Colonic mucosa (tissue), 4 donors: ENCODE measurements at regions not wholly inside any gene's neighbourhood (a gene's known extent, or its start where the extent isn't known, plus 50 kb on each side); places are given as distances from the start of the nearest gene placed in this dataset.
"Not testable (repeated sequence)": the region's sequence is repeated elsewhere in the genome, so short reads cannot be mapped to it uniquely, and the experiment has no call there.

ENCODE experiments used
- DNase-seq: peaks from one replicate; pipeline ENCODE4 v3.0.0-alpha.2; 2020
- H3K27ac ChIP-seq: fragments of 200-600 bp; one replicate; pipeline ENCODE4 v1.8.0; 2021
- H3K27me3 ChIP-seq: fragments of 200-600 bp; one replicate; pipeline ENCODE4 v1.8.0; 2021
- H3K36me3 ChIP-seq: fragments of 200-600 bp; one replicate; pipeline ENCODE4 v1.8.0; 2021
- H3K4me1 ChIP-seq: fragments of 200-600 bp; one replicate; pipeline ENCODE4 v1.8.0; 2021; ENCODE audit warnings: mild to moderate bottlenecking
- H3K4me3 ChIP-seq: fragments of 200-600 bp; one replicate; pipeline ENCODE4 v1.8.0; 2021
- H3K9ac ChIP-seq, 2 donors: one replicate each; pipeline ENCODE4 v1.7.0; 2013; ENCODE audit warnings: control low read depth in 2 of 2, low read depth in 2 of 2, low read length in 2 of 2
- H3K9me3 ChIP-seq: fragments of 200-600 bp; one replicate; pipeline ENCODE4 v1.8.0; 2021
- intact Hi-C: fragments of 100-400 bp; cut with DNase I; formaldehyde crosslinking; loops from one replicate; pipeline ENCODE4 v1.14.1; 2022
- TF ChIP-seq, protein P1 (sequence below): fragments of 200-600 bp; IDR thresholded peaks from one replicate; pipeline ENCODE4 v1.8.0; 2022; ENCODE audit warnings: antibody characterized with exemption, mild to moderate bottlenecking
- donor health status: healthy.
- donor health status: DM: no; HTN: no; CAD: no.
- donor health status: DM: no; HTN: no; CAD: no.

GRCh38 chr6:28794175-28795002 lies 129.4 kb downstream of the TRIM27 start:
- DNase-seq: peak; percentile 29
- Histone ChIP-seq H3K4me3 (no peak overlapping the region), H3K4me1 (no peaks in the 10 kb centered on the region), H3K9me3 (no peaks in the 10 kb centered on the region), H3K27ac (no peak overlapping the region), H3K36me3 (no peaks in the 10 kb centered on the region), H3K9ac (no peak overlapping the region), H3K27me3 (peaks cover 46% of the 10 kb centered on the region)
- TF ChIP-seq, protein P1, sequence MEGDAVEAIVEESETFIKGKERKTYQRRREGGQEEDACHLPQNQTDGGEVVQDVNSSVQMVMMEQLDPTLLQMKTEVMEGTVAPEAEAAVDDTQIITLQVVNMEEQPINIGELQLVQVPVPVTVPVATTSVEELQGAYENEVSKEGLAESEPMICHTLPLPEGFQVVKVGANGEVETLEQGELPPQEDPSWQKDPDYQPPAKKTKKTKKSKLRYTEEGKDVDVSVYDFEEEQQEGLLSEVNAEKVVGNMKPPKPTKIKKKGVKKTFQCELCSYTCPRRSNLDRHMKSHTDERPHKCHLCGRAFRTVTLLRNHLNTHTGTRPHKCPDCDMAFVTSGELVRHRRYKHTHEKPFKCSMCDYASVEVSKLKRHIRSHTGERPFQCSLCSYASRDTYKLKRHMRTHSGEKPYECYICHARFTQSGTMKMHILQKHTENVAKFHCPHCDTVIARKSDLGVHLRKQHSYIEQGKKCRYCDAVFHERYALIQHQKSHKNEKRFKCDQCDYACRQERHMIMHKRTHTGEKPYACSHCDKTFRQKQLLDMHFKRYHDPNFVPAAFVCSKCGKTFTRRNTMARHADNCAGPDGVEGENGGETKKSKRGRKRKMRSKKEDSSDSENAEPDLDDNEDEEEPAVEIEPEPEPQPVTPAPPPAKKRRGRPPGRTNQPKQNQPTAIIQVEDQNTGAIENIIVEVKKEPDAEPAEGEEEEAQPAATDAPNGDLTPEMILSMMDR: no peak
- intact Hi-C loops: no loop called here

- H3K27ac ChIP-seq, H3K4me1 ChIP-seq, DNase-seq, H3K4me3 ChIP-seq, H3K9ac ChIP-seq, intact Hi-C loops, H3K36me3 ChIP-seq, H3K9me3 ChIP-seq: not testable (repeated sequence)
- H3K27me3 ChIP-seq: peaks cover 15% of the 10 kb centered on the region
These were observed 123.1 kb downstream of the TRIM27 start for GRCh38 chr6:28800647-28801046.

GRCh38 chr6:28802417-28803336 lies 121.1 kb downstream of the TRIM27 start:
- Histone ChIP-seq H3K9ac (no peak overlapping the region), H3K9me3 (no peaks in the 10 kb centered on the region), H3K27me3 (peaks cover 4% of the 10 kb centered on the region), H3K27ac (no peak overlapping the region), H3K4me3 (no peak overlapping the region), H3K4me1 (no peaks in the 10 kb centered on the region), H3K36me3 (no peaks in the 10 kb centered on the region)
- intact Hi-C loops: no loop called here
- TF ChIP-seq, protein P1: no peak
- DNase-seq: no peak

- Histone ChIP-seq H3K36me3 (no peaks in the 10 kb centered on the region), H3K27me3 (peaks cover under 1% of the 10 kb centered on the region), H3K9ac (no peak overlapping the region), H3K9me3 (no peaks in the 10 kb centered on the region), H3K4me3 (no peak overlapping the region), H3K4me1 (no peaks in the 10 kb centered on the region), H3K27ac (no peak overlapping the region)
- intact Hi-C loops: no loop called here
- DNase-seq: no peak
- TF ChIP-seq, protein P1: no peak
These were observed 120.5 kb downstream of the TRIM27 start for GRCh38 chr6:28803337-28803709.

GRCh38 chr6:28807682-28808280 lies 116.0 kb downstream of the TRIM27 start:
- Histone ChIP-seq H3K36me3 (no peaks in the 10 kb centered on the region), H3K9me3 (no peaks in the 10 kb centered on the region), H3K9ac (no peak overlapping the region), H3K4me1 (no peaks in the 10 kb centered on the region), H3K27ac (no peak overlapping the region), H3K27me3 (peaks cover 35% of the 10 kb centered on the region), H3K4me3 (no peak overlapping the region)
- DNase-seq: peak; percentile 42
- intact Hi-C loops: no loop called here
- TF ChIP-seq, protein P1: no peak
